IMR-90 (cell line): ENCODE measurements at regions not wholly inside any gene's neighbourhood (a gene's known extent, or its start where the extent isn't known, plus 50 kb on each side); places are given as distances from the start of the nearest gene placed in this dataset.

ENCODE experiments used
- ATAC-seq: fragments of 200-7000 bp; cut with Tn5 transposase; 2 replicates; pipeline ENCODE4 v1.9.1; 2020; ENCODE audit warnings: low read depth, mild to moderate bottlenecking, moderate library complexity
- BruUV-seq: library from RNA; stranded (reverse); fragments of 400-500 nt; replicated peaks from 2 replicates; lab custom pipeline; 2021; lab: Mats Ljungman, UMichigan
- CTCF ChIA-PET: fragments of 300-600 bp; formaldehyde crosslinking; extraction: SDS; loops from one replicate; lab custom pipeline; 2021; ENCODE audit warnings: antibody characterized with exemption; lab: Yijun Ruan, JAX
- POLR2A ChIA-PET: fragments of 300-600 bp; sonication (Branson Sonifier 250); formaldehyde crosslinking; loops from one replicate; lab custom pipeline; 2022; ENCODE audit warnings: antibody characterized with exemption; ENCODE audit not compliant: unreplicated experiment; lab: Charles Lee
- DNase-seq: peaks from one replicate; pipeline ENCODE4 v3.0.0; 2013
- H2AFZ ChIP-seq: replicated peaks from 2 replicates; pipeline ENCODE3; 2013; ENCODE audit warnings: low read length, mild to moderate bottlenecking; ENCODE audit not compliant: poor library complexity
- H2AK5ac ChIP-seq: 2 replicates; pipeline ENCODE4 v1.6.1; 2013; ENCODE audit warnings: low read depth, low read length, inconsistent platforms
- H2AK9ac ChIP-seq: replicated peaks from 2 replicates; pipeline ENCODE3; 2013; ENCODE audit warnings: mild to moderate bottlenecking, low read depth, low read length, moderate library complexity; ENCODE audit not compliant: poor library complexity
- H2BK120ac ChIP-seq: 2 replicates; pipeline ENCODE4 v1.6.1; 2013; ENCODE audit warnings: low read depth, low read length, inconsistent platforms
- H2BK15ac ChIP-seq: 3 replicates; pipeline ENCODE4 v1.6.1; 2013; ENCODE audit warnings: low read depth, low read length, inconsistent platforms
- H2BK20ac ChIP-seq: 2 replicates; pipeline ENCODE4 v1.6.1; 2013; ENCODE audit warnings: low read depth, mild to moderate bottlenecking, inconsistent platforms, low read length, moderate library complexity
- H2BK5ac ChIP-seq: 2 replicates; pipeline ENCODE4 v1.6.1; 2013; ENCODE audit warnings: mild to moderate bottlenecking, low read depth, low read length, inconsistent platforms; ENCODE audit not compliant: poor library complexity, severe bottlenecking
- H3K14ac ChIP-seq: replicated peaks from 2 replicates; pipeline ENCODE4 v1.6.1; 2013; ENCODE audit warnings: low read depth, low read length, inconsistent platforms
- H3K18ac ChIP-seq: 2 replicates; pipeline ENCODE4 v1.6.1; 2013; ENCODE audit warnings: low read depth, low read length, control low read depth
- H3K23ac ChIP-seq: 2 replicates; pipeline ENCODE4 v1.6.1; 2013; ENCODE audit warnings: low read depth, low read length, inconsistent platforms
- H3K27ac ChIP-seq: 2 replicates; pipeline ENCODE4 v1.5.1; 2013; ENCODE audit warnings: mild to moderate bottlenecking, control low read depth, low read length; ENCODE audit not compliant: insufficient read depth
- H3K27me3 ChIP-seq: 2 replicates; pipeline ENCODE4 v1.6.1; 2013; ENCODE audit warnings: low read length; ENCODE audit not compliant: control insufficient read depth, insufficient read depth
- H3K36me3 ChIP-seq: 2 replicates; pipeline ENCODE4 v1.6.1; 2013; ENCODE audit warnings: low read length, mixed read lengths; ENCODE audit not compliant: control insufficient read depth, insufficient read depth
- H3K4ac ChIP-seq: 2 replicates; pipeline ENCODE4 v1.6.1; 2013; ENCODE audit warnings: low read depth, low read length, inconsistent platforms
- H3K4me1 ChIP-seq: 2 replicates; pipeline ENCODE4 v1.6.1; 2013; ENCODE audit warnings: low read length, mixed read lengths; ENCODE audit not compliant: control insufficient read depth, insufficient read depth
- H3K4me2 ChIP-seq: 2 replicates; pipeline ENCODE4 v1.6.1; 2013; ENCODE audit warnings: low read depth, mild to moderate bottlenecking, control low read depth, low read length, moderate library complexity
- H3K4me3 ChIP-seq: 2 replicates; pipeline ENCODE4 v1.5.1; 2013; ENCODE audit warnings: low read depth, mild to moderate bottlenecking, control low read depth, low read length, moderate library complexity; ENCODE audit not compliant: insufficient read depth
- H3K56ac ChIP-seq: 2 replicates; pipeline ENCODE4 v1.6.1; 2013; ENCODE audit warnings: low read length, inconsistent platforms; ENCODE audit not compliant: insufficient read depth; ENCODE audit errors: extremely low read depth
- H3K79me1 ChIP-seq, 2 experiments: 2 replicates each; pipeline ENCODE4 v1.6.1; 2013; ENCODE audit warnings: low read length in 2 of 2, inconsistent platforms in 1 of 2, low read depth in 1 of 2
- H3K9ac ChIP-seq: 2 replicates; pipeline ENCODE4 v1.6.1; 2013; ENCODE audit warnings: low read depth, low read length, control low read depth
- H3K9me1 ChIP-seq: 2 replicates; pipeline ENCODE4 v1.6.1; 2013; ENCODE audit warnings: low read length, inconsistent platforms; ENCODE audit not compliant: insufficient read depth
- H3K9me3 ChIP-seq: 2 replicates; pipeline ENCODE4 v1.6.1; 2013; ENCODE audit warnings: low read length; ENCODE audit not compliant: control insufficient read depth, insufficient read depth
- H4K20me1 ChIP-seq: 2 replicates; pipeline ENCODE4 v1.6.1; 2013; ENCODE audit warnings: low read length, inconsistent platforms; ENCODE audit not compliant: insufficient read depth
- H4K5ac ChIP-seq: 2 replicates; pipeline ENCODE4 v1.6.1; 2013; ENCODE audit warnings: mild to moderate bottlenecking, low read depth, low read length, control low read depth
- H4K8ac ChIP-seq, 2 experiments: 2 replicates each; pipeline ENCODE4 v1.6.1; 2013; ENCODE audit warnings: low read depth in 2 of 2, low read length in 2 of 2, control low read depth in 1 of 2, inconsistent platforms in 1 of 2
- H4K91ac ChIP-seq: 2 replicates; pipeline ENCODE4 v1.6.1; 2013; ENCODE audit warnings: low read depth, low read length, inconsistent platforms; ENCODE audit not compliant: insufficient read depth
- CHD1 ChIP-seq: IDR thresholded peaks from 2 replicates; pipeline ENCODE4 v1.6.1; 2012; ENCODE audit warnings: low read depth, low read length, improper control_type of control experiment
- MAZ ChIP-seq: IDR thresholded peaks from 2 replicates; pipeline ENCODE4 v1.6.1; 2012; ENCODE audit warnings: low read depth, mild to moderate bottlenecking, low read length, improper control_type of control experiment, moderate library complexity, borderline replicate concordance
- MXI1 ChIP-seq: IDR thresholded peaks from 2 replicates; pipeline ENCODE4 v1.6.1; 2012; ENCODE audit warnings: low read depth, mild to moderate bottlenecking, low read length, moderate library complexity, borderline replicate concordance
- POLR2A ChIP-seq: IDR thresholded peaks from 2 replicates; pipeline ENCODE4 v1.6.1; 2012; ENCODE audit warnings: mild to moderate bottlenecking, low read depth, low read length
- RAD21 ChIP-seq: IDR thresholded peaks from 2 replicates; pipeline ENCODE4 v1.6.1; 2012; ENCODE audit warnings: low read length, improper control_type of control experiment
- WGBS, 2 experiments: methylation state at CpG; one replicate each; pipeline versions ENCODE4 v1.1.5 to v1.1.7; 2013; ENCODE audit warnings: missing lambda C conversion rate in 2 of 2; ENCODE audit not compliant: insufficient read length in 1 of 2; ENCODE audit errors: extremely low coverage in 2 of 2; 5-methylcytosine and 5-hydroxymethylcytosine counted together
- dilution Hi-C: fragments of 300-500 bp; cut with HindIII; formaldehyde crosslinking; loops from one replicate; pipeline ENCODE4 v1.14.3; 2018; ENCODE audit warnings: low sequenced_read_pairs; ENCODE audit not compliant: unreplicated experiment
- in situ Hi-C: fragments of 300-500 bp; cut with MboI; formaldehyde crosslinking; loops from 3 replicates; pipeline ENCODE4 v1.14.3; 2019; ENCODE audit warnings: low sequenced_read_pairs, inconsistent platforms, mixed read lengths
- intact Hi-C: fragments of 100-400 bp; cut with micrococcal nuclease; formaldehyde crosslinking; loops from 2 replicates; pipeline ENCODE4 v1.10.0; 2022

DNA sequence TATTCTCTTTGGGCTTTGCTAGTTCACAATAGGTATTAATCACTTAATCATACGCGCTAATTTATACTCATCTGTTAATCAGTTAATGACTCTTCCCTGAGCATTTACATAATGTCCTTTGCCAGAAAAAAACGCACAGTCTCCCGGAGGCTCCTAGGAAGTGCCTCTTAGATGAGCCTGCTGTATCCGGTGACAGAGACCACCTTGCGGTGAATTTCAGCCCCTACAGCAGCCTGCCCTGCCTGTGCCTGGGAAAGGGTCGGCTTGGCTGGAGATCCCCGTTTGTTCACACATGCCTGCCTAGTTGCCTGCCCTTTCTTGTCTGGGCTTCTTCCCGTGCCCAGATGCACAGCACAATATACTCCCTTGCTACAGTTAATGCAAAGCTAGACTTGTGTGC, 152.9 kb downstream of the ZBTB18 start:
- no peak overlapping the region for H3K23ac ChIP-seq
- DNase-seq: no peak
- H3K27me3 ChIP-seq: no peaks in the 10 kb centered on the region
- H2BK20ac ChIP-seq: no peak overlapping the region
- intact Hi-C loops (no loop called here), in situ Hi-C loops (no loop called here), dilution Hi-C loops (no loop called here)
- H3K36me3 ChIP-seq: no peaks in the 10 kb centered on the region
- H3K9ac ChIP-seq: no peak overlapping the region
- no peak overlapping the region for H3K27ac ChIP-seq
- no TSS peak for BruUV-seq
- no peak overlapping the region for H2BK120ac ChIP-seq
- no peak overlapping the region for H3K4me3 ChIP-seq
- no peak overlapping the region for H3K18ac ChIP-seq
- no peaks in the 10 kb centered on the region for H3K79me1 ChIP-seq
- H3K56ac ChIP-seq: no peak overlapping the region
- H3K14ac ChIP-seq: no peak overlapping the region
- POLR2A ChIA-PET: no interaction called here
- H2AFZ ChIP-seq: no peak overlapping the region
- no peak overlapping the region for H3K4ac ChIP-seq
- no peak for TF ChIP-seq MAZ
- no peak for TF ChIP-seq POLR2A
- no peak for TF ChIP-seq RAD21
- no peak for TF ChIP-seq MXI1
- TF ChIP-seq CHD1: no peak
- H3K4me2 ChIP-seq: no peak overlapping the region
- no peak overlapping the region for H2AK9ac ChIP-seq
- WGBS, 2 experiments: 85% methylated on average over 5 of the region's 9 CpGs; no CpG with 5 or more reads in 1 of the 2 experiments
- no peaks in the 10 kb centered on the region for H4K20me1 ChIP-seq
- no peak for ATAC-seq
- H4K8ac ChIP-seq: no peak overlapping the region
- H4K5ac ChIP-seq: no peak overlapping the region
- H3K9me1 ChIP-seq: no peaks in the 10 kb centered on the region
- no peak overlapping the region for H2BK15ac ChIP-seq
- H3K9me3 ChIP-seq: no peaks in the 10 kb centered on the region
- no peak overlapping the region for H2BK5ac ChIP-seq
- H4K91ac ChIP-seq: no peak overlapping the region
- CTCF ChIA-PET: no interaction called here
- H2AK5ac ChIP-seq: no peak overlapping the region
- H3K4me1 ChIP-seq: peaks cover 4% of the 10 kb centered on the region
